ENCODE measurements at regions not wholly inside any gene's neighbourhood (a gene's known extent, or its start where the extent isn't known, plus 50 kb on each side); places are given as distances from the start of the nearest gene placed in this dataset.

DNA sequence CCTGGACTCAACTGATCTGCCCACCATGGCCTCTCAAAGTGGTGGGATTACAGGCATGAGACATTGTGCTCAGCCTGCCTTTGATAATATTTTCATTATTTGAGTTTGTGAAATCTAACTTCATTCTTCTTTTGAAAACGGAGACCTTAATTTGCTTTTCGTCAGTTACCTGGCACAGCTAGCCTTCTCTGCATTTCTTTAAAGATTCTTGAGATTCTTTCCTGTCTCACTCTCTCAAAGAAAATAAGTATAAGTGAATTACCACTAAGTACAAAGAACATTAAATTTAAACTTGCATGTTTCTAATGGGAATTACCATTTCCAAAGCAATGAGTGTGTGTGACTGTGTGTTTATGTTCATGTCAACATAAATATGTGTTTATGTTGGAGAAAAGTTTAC is 187.9 kb downstream of the NFKBIZ start:
- TF ChIP-seq, protein P1, sequence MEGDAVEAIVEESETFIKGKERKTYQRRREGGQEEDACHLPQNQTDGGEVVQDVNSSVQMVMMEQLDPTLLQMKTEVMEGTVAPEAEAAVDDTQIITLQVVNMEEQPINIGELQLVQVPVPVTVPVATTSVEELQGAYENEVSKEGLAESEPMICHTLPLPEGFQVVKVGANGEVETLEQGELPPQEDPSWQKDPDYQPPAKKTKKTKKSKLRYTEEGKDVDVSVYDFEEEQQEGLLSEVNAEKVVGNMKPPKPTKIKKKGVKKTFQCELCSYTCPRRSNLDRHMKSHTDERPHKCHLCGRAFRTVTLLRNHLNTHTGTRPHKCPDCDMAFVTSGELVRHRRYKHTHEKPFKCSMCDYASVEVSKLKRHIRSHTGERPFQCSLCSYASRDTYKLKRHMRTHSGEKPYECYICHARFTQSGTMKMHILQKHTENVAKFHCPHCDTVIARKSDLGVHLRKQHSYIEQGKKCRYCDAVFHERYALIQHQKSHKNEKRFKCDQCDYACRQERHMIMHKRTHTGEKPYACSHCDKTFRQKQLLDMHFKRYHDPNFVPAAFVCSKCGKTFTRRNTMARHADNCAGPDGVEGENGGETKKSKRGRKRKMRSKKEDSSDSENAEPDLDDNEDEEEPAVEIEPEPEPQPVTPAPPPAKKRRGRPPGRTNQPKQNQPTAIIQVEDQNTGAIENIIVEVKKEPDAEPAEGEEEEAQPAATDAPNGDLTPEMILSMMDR (IDR thresholded peaks at IDR 0.05; ENCODE audit: low read length): no peak
- TF ChIP-seq EZH2 (optimal IDR thresholded peaks at IDR 0.05; ENCODE audit: low read depth, low read length): no peak

Data from MM.1S (cell line).